SK-N-SH (cell line): ENCODE measurements at regions not wholly inside any gene's neighbourhood (a gene's known extent, or its start where the extent isn't known, plus 50 kb on each side); places are given as distances from the start of the nearest gene placed in this dataset.

ENCODE experiments used
- CTCF ChIA-PET: fragments of 300-600, 350-600 bp; formaldehyde crosslinking; extraction: SDS; loops from one replicate; lab custom pipeline; 2021; lab: Yijun Ruan, JAX
- POLR2A ChIA-PET: fragments of 350-600 bp; sonication (Branson Sonifier 250); formaldehyde crosslinking; extraction: SDS; loops from one replicate; lab custom pipeline; 2020; ENCODE audit warnings: antibody characterized with exemption, inconsistent platforms; lab: Yijun Ruan, JAX
- DNase-seq: peaks from one replicate; pipeline ENCODE4 v3.0.0; 2012
- H2AFZ ChIP-seq: fragments of 200-600 bp; sonication (generic); 2 replicates; pipeline ENCODE4 v1.8.1; 2016; ENCODE audit warnings: antibody characterized with exemption, mild to moderate bottlenecking, low read depth
- H3F3A ChIP-seq: fragments of 200-600 bp; sonication (generic); replicated peaks from 2 replicates; pipeline ENCODE3; 2016; ENCODE audit warnings: antibody characterized with exemption, mild to moderate bottlenecking; ENCODE audit not compliant: insufficient read depth
- H3K27ac ChIP-seq, 2 experiments: fragments of 200-500 bp in 1 of 2; fragments of 200-600 bp in 1 of 2; sonication (Bioruptor generic) in 1 of 2; sonication (generic), shearing (Covaris generic) in 1 of 2; 2 replicates each; pipeline versions ENCODE4 v1.5.1 to v1.6.1; 2014 to 2016; ENCODE audit warnings: low read depth in 2 of 2, inconsistent platforms in 1 of 2, low read length in 1 of 2, mild to moderate bottlenecking in 1 of 2, mixed read lengths in 1 of 2
- H3K27me3 ChIP-seq: fragments of 200-600 bp; sonication (generic), shearing (Covaris generic); 2 replicates; pipeline ENCODE4 v1.6.1; 2016; ENCODE audit warnings: mixed run types; ENCODE audit not compliant: insufficient read depth
- H3K36me3 ChIP-seq, 2 experiments: fragments of 200-500 bp in 1 of 2; fragments of 200-600 bp in 1 of 2; sonication (Bioruptor generic) in 1 of 2; sonication (generic) in 1 of 2; replicated peaks in 1 of 2; 2 replicates each; pipeline versions ENCODE3 to v1.5.1; 2014 to 2016; ENCODE audit warnings: low read length in 1 of 2, mild to moderate bottlenecking in 1 of 2; ENCODE audit not compliant: insufficient read depth in 2 of 2, control insufficient read depth in 1 of 2
- H3K4me1 ChIP-seq, 2 experiments: fragments of 200-500 bp in 1 of 2; fragments of 200-600 bp in 1 of 2; sonication (Bioruptor generic) in 1 of 2; sonication (generic), shearing (Covaris generic) in 1 of 2; 2 replicates each; pipeline versions ENCODE4 v1.5.1 to v1.6.1; 2014 to 2016; ENCODE audit warnings: low read depth in 1 of 2, low read length in 1 of 2, mixed run types in 1 of 2; ENCODE audit not compliant: insufficient read depth in 2 of 2, control insufficient read depth in 1 of 2
- H3K4me2 ChIP-seq: fragments of 200-600 bp; sonication (generic), shearing (Covaris generic); 2 replicates; pipeline ENCODE4 v1.6.1; 2017; ENCODE audit warnings: mixed run types
- H3K4me3 ChIP-seq, 2 experiments: fragments of 200-500 bp in 1 of 2; fragments of 200-600 bp in 1 of 2; sonication (Bioruptor generic) in 1 of 2; sonication (generic), shearing (Covaris generic) in 1 of 2; 2 replicates each; pipeline versions ENCODE4 v1.5.1 to v1.8.1; 2014 to 2016; ENCODE audit warnings: low read depth in 2 of 2, inconsistent platforms in 1 of 2, low read length in 1 of 2, mild to moderate bottlenecking in 1 of 2, mixed read lengths in 1 of 2, moderate library complexity in 1 of 2
- H3K79me2 ChIP-seq: fragments of 200-600 bp; sonication (generic); 2 replicates; pipeline ENCODE4 v1.8.1; 2017; ENCODE audit warnings: mild to moderate bottlenecking; ENCODE audit not compliant: insufficient read depth
- H3K9ac ChIP-seq: fragments of 200-600 bp; sonication (generic); 2 replicates; pipeline ENCODE4 v1.6.1; 2017; ENCODE audit warnings: mixed run types
- H3K9me2 ChIP-seq: fragments of 200-600 bp; sonication (generic); 2 replicates; pipeline ENCODE4 v1.6.1; 2017; ENCODE audit warnings: mixed run types
- H3K9me3 ChIP-seq: fragments of 200-600 bp; sonication (generic); 2 replicates; pipeline ENCODE4 v1.6.1; 2017; ENCODE audit warnings: mixed run types, mild to moderate bottlenecking, moderate library complexity
- H4K20me1 ChIP-seq: fragments of 200-600 bp; sonication (generic); 2 replicates; pipeline ENCODE4 v1.6.1; 2017; ENCODE audit warnings: mild to moderate bottlenecking, mixed run types; ENCODE audit not compliant: insufficient read depth
- CHD2 ChIP-seq: fragments of 150-350 bp; IDR thresholded peaks from 2 replicates; pipeline ENCODE4 v1.6.1; 2018; ENCODE audit warnings: low read length; ENCODE audit not compliant: partially characterized antibody
- ELF1 ChIP-seq: IDR thresholded peaks from 2 replicates; pipeline ENCODE4 v1.4.0; 2012
- EP300 ChIP-seq, 2 experiments: IDR thresholded peaks; 2 replicates each; pipeline versions ENCODE4 v1.4.0 to v1.6.1; 2012; ENCODE audit warnings: borderline replicate concordance in 1 of 2, low read depth in 1 of 2, low read length in 1 of 2
- EZH2phosphoT487 ChIP-seq: fragments of 200-600 bp; sonication (generic); IDR thresholded peaks from 2 replicates; pipeline ENCODE4 v1.6.1; 2017; ENCODE audit warnings: low read depth, mixed run types, mild to moderate bottlenecking, antibody characterized with exemption, moderate library complexity, borderline replicate concordance
- FOXJ3 ChIP-seq: sonication (generic); formaldehyde crosslinking; IDR thresholded peaks from 2 replicates; pipeline ENCODE4 v1.5.1; 2020; ENCODE audit warnings: mild to moderate bottlenecking, missing genetic modification reagents
- FOXM1 ChIP-seq: IDR thresholded peaks from 2 replicates; pipeline ENCODE4 v1.4.0; 2012; ENCODE audit warnings: low read depth, mild to moderate bottlenecking
- GABPA ChIP-seq: IDR thresholded peaks from 2 replicates; pipeline ENCODE4 v1.4.0; 2012; ENCODE audit warnings: low read depth, mild to moderate bottlenecking
- MXI1 ChIP-seq: IDR thresholded peaks from 2 replicates; pipeline ENCODE4 v1.6.1; 2012; ENCODE audit warnings: mild to moderate bottlenecking, low read depth, low read length, improper control_type of control experiment
- NFIC ChIP-seq: IDR thresholded peaks from 2 replicates; pipeline ENCODE4 v1.4.0; 2012; ENCODE audit warnings: borderline replicate concordance
- RAD21 ChIP-seq: IDR thresholded peaks from 2 replicates; pipeline ENCODE4 v1.6.1; 2012; ENCODE audit warnings: mild to moderate bottlenecking, low read length
- SIN3A ChIP-seq: IDR thresholded peaks from 2 replicates; pipeline ENCODE4 v1.6.1; 2012; ENCODE audit warnings: low read depth, mild to moderate bottlenecking, low read length, moderate library complexity, borderline replicate concordance
- SMC3 ChIP-seq: IDR thresholded peaks from 2 replicates; pipeline ENCODE4 v1.6.1; 2012; ENCODE audit warnings: low read depth, low read length, improper control_type of control experiment
- TCF12 ChIP-seq: IDR thresholded peaks from 2 replicates; pipeline ENCODE4 v1.4.0; 2012
- TEAD4 ChIP-seq: IDR thresholded peaks from 2 replicates; pipeline ENCODE4 v1.4.0; 2012; ENCODE audit warnings: mild to moderate bottlenecking, borderline replicate concordance; ENCODE audit not compliant: insufficient read depth
- YY1 ChIP-seq: IDR thresholded peaks from 2 replicates; pipeline ENCODE4 v1.4.0; 2012; ENCODE audit warnings: low read depth, mild to moderate bottlenecking
- WGBS: methylation state at CpG from one replicate; pipeline ENCODE4 v1.1.6; 2017; ENCODE audit warnings: low lambda C conversion rate; 5-methylcytosine and 5-hydroxymethylcytosine counted together
- TF ChIP-seq, protein P1 (sequence below): IDR thresholded peaks from 2 replicates; pipeline ENCODE4 v1.4.0; 2012; ENCODE audit warnings: low read depth, borderline replicate concordance
- TF ChIP-seq, protein P2 (sequence below): fragments of 150-350 bp; IDR thresholded peaks from 2 replicates; pipeline ENCODE4 v1.6.1; 2016; ENCODE audit warnings: mild to moderate bottlenecking, low read depth, low read length
- TF ChIP-seq, protein P3 (sequence below): IDR thresholded peaks from 2 replicates; pipeline ENCODE4; 2012
- TF ChIP-seq, protein P4 (sequence below): IDR thresholded peaks from 2 replicates; pipeline ENCODE4 v1.6.1; 2012; ENCODE audit warnings: mild to moderate bottlenecking, low read depth, low read length, moderate library complexity
- TF ChIP-seq, protein P5 (sequence below): fragments of 150-350 bp; IDR thresholded peaks from 2 replicates; pipeline ENCODE4 v1.6.1; 2017; ENCODE audit warnings: antibody characterized with exemption, low read length, low read depth, borderline replicate concordance

DNA sequence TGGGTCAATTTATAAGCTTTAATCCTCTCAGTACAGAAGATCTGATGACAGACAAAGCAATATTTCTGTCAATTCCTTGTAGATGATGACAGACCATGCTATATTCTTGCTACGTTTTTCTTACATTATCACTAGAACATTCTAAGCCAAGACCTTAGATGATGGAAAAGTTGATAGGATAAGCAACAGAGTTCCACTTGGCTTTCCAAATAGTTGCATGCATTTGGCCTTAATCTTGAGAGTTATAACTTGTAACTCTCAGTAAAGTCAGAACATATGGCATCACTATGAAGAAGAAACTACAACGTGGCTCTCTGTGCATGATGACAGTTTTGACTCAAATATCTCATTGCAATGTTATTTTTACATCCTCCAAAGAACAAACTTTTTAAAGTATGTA lies 544.3 kb upstream of the LRRC4C start:
- Histone ChIP-seq H3K79me2 (no peaks in the 10 kb centered on the region), H3K4me2 (no peak overlapping the region), H2AFZ (no peak overlapping the region), H3K9me2 (no peaks in the 10 kb centered on the region), H3K27ac (no peak overlapping the region), H3F3A (no peaks in the 10 kb centered on the region), H3K36me3 (no peaks in the 10 kb centered on the region), H3K9ac (no peak overlapping the region), H3K4me3 (no peak overlapping the region), H3K9me3 (peaks cover 5% of the 10 kb centered on the region; the same call in 1 of the 2 replicates), H3K27me3 (no peaks in the 10 kb centered on the region), H4K20me1 (no peaks in the 10 kb centered on the region), H3K4me1 (no peaks in the 10 kb centered on the region)
- TF ChIP-seq, protein P1, sequence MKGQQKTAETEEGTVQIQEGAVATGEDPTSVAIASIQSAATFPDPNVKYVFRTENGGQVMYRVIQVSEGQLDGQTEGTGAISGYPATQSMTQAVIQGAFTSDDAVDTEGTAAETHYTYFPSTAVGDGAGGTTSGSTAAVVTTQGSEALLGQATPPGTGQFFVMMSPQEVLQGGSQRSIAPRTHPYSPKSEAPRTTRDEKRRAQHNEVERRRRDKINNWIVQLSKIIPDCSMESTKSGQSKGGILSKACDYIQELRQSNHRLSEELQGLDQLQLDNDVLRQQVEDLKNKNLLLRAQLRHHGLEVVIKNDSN = no peak
- TF ChIP-seq FOXM1 (no peak), YY1 (no peak), RAD21 (no peak), MXI1 (no peak), NFIC (no peak), FOXJ3 (CRISPR knock-in tag) (no peak), CHD2 (no peak), SMC3 (no peak), EP300 (IDR thresholded peaks at IDR 0.05; ENCODE audit: borderline replicate concordance in 1 of 2, low read depth in 1 of 2, low read length in 1 of 2) (no peak), SIN3A (no peak), TEAD4 (no peak), TCF12 (no peak), EZH2phosphoT487 (no peak), GABPA (no peak), ELF1 (no peak)
- TF ChIP-seq, protein P2, sequence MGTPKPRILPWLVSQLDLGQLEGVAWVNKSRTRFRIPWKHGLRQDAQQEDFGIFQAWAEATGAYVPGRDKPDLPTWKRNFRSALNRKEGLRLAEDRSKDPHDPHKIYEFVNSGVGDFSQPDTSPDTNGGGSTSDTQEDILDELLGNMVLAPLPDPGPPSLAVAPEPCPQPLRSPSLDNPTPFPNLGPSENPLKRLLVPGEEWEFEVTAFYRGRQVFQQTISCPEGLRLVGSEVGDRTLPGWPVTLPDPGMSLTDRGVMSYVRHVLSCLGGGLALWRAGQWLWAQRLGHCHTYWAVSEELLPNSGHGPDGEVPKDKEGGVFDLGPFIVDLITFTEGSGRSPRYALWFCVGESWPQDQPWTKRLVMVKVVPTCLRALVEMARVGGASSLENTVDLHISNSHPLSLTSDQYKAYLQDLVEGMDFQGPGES = no peak
- TF ChIP-seq, protein P3, sequence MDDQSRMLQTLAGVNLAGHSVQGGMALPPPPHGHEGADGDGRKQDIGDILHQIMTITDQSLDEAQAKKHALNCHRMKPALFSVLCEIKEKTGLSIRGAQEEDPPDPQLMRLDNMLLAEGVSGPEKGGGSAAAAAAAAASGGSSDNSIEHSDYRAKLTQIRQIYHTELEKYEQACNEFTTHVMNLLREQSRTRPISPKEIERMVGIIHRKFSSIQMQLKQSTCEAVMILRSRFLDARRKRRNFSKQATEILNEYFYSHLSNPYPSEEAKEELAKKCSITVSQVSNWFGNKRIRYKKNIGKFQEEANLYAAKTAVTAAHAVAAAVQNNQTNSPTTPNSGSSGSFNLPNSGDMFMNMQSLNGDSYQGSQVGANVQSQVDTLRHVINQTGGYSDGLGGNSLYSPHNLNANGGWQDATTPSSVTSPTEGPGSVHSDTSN = no peak
- TF ChIP-seq, protein P4, sequence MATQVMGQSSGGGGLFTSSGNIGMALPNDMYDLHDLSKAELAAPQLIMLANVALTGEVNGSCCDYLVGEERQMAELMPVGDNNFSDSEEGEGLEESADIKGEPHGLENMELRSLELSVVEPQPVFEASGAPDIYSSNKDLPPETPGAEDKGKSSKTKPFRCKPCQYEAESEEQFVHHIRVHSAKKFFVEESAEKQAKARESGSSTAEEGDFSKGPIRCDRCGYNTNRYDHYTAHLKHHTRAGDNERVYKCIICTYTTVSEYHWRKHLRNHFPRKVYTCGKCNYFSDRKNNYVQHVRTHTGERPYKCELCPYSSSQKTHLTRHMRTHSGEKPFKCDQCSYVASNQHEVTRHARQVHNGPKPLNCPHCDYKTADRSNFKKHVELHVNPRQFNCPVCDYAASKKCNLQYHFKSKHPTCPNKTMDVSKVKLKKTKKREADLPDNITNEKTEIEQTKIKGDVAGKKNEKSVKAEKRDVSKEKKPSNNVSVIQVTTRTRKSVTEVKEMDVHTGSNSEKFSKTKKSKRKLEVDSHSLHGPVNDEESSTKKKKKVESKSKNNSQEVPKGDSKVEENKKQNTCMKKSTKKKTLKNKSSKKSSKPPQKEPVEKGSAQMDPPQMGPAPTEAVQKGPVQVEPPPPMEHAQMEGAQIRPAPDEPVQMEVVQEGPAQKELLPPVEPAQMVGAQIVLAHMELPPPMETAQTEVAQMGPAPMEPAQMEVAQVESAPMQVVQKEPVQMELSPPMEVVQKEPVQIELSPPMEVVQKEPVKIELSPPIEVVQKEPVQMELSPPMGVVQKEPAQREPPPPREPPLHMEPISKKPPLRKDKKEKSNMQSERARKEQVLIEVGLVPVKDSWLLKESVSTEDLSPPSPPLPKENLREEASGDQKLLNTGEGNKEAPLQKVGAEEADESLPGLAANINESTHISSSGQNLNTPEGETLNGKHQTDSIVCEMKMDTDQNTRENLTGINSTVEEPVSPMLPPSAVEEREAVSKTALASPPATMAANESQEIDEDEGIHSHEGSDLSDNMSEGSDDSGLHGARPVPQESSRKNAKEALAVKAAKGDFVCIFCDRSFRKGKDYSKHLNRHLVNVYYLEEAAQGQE = no peak
- TF ChIP-seq, protein P5, sequence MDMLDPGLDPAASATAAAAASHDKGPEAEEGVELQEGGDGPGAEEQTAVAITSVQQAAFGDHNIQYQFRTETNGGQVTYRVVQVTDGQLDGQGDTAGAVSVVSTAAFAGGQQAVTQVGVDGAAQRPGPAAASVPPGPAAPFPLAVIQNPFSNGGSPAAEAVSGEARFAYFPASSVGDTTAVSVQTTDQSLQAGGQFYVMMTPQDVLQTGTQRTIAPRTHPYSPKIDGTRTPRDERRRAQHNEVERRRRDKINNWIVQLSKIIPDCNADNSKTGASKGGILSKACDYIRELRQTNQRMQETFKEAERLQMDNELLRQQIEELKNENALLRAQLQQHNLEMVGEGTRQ = no peak
- no peak for DNase-seq
- ChIA-PET POLR2A (no interaction called here), CTCF (no interaction called here)
- WGBS = 14% methylated on average over 2 of the region's 2 CpGs
